Stimulated activated CD8-positive, alpha-beta memory T cell treated with anti-CD3 and anti-CD28 coated beads, Interleukin-15, amount 100 ng/mL, for 48 hours (primary cell): ENCODE measurements at regions not wholly inside any gene's neighbourhood (a gene's known extent, or its start where the extent isn't known, plus 50 kb on each side); places are given as distances from the start of the nearest gene placed in this dataset.

Source experiments
- DNase-seq, 2 donors: peaks; one replicate each; pipeline ENCODE4 v3.0.0-alpha.2; 2020; ENCODE audit warnings: low read depth in 2 of 2

- no peak for DNase-seq
Measured at GRCh38 chr7:142371586-142372377, 113.9 kb upstream of the PRSS58 start.

- no peak for DNase-seq
Measured at GRCh38 chr7:142365410-142365842, 107.6 kb upstream of the PRSS58 start.

DNA sequence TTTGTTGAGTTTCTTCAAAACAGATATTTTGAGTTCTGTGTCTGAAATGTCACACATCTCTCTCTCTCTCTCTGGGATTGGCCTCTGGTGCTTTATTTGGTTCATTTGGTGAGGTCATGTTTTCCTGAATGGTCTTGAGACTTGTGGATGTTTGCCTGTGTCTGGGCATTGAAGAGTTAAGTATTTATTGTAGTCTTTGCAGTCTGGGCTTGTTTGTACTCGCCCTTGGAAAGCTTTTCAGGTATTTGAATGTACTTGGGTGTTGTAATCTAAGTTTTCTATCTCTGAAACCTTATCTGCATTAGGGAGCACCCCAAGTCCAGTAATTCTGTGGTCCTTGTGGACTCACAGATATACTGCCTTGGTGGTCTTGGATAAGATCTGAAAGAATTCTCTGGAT lies 106.7 kb upstream of the PRSS58 start:
- no peak for DNase-seq

DNA sequence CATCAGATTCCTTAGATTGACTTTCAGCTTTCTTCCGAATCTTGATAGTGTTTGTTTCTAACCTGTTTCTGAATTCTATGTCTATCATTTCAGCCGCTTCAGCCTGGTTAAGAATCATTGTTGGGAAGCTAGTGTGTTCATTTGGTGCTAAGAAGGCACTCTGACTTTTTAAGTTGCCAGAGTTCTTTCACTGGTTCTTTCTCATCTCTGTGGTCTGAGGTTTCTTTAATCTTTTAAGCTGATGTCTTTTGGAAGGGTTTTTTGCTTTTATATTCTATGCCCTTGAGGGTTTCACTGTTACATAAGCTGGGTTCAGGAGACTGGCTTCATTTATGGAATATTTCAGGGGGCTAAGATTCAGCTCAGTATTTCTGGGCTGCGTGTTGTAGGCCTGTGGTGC lies 104.5 kb upstream of the PRSS58 start:
- DNase-seq = no peak

- no peak for DNase-seq
Measured at GRCh38 chr7:142359694-142360279, 101.9 kb upstream of the PRSS58 start.

DNA sequence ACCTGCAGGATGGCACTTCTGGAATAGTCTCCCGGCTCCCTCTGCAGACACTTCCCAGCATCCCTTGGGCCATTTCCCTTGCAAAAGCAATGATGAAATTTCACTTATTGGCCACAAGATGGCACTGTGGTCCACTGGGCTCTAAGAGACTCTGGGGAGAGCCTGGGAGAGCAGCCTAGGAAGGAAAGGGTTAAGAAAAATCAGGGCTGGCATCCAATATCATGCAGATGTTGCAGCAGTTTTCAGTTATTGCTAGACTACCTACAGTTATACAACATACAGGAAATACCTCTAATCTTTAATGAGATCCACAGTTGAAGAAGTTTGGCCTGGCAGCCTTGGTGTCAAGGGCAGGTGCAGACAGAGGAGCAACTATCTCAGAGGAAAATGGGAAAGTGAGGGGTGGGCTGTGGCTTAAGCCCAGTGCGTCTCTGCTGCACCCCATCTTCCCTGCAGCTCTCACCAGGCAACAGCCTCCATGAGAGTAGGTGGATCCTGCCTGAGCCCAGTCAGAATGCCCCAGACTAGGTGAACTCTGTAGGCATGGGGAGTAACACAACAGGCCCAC lies 100.2 kb upstream of the PRSS58 start:
- DNase-seq = no peak

DNA sequence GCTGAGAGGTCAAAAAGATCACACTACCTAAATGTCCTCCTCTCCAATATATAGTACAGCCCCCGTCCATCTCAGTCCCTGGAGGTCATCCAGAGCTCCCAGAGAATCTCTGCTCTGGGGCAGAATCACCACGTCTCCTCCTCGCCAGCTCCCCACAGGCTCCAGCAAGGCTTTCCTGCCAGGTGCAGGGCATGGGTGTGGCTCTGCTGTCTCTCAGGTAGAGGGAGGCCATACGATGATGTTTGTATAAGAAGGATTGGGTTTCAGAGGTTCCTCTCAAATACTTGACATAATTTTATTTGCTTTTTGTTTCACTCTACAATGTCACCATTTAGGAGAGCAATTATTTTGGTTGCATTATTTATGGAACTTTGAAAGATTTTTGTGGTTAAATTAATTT lies 98.3 kb upstream of the PRSS58 start:
- DNase-seq = no peak

GRCh38 chr7:142355328-142355727 lies 97.5 kb upstream of the PRSS58 start:
- no peak for DNase-seq

DNA sequence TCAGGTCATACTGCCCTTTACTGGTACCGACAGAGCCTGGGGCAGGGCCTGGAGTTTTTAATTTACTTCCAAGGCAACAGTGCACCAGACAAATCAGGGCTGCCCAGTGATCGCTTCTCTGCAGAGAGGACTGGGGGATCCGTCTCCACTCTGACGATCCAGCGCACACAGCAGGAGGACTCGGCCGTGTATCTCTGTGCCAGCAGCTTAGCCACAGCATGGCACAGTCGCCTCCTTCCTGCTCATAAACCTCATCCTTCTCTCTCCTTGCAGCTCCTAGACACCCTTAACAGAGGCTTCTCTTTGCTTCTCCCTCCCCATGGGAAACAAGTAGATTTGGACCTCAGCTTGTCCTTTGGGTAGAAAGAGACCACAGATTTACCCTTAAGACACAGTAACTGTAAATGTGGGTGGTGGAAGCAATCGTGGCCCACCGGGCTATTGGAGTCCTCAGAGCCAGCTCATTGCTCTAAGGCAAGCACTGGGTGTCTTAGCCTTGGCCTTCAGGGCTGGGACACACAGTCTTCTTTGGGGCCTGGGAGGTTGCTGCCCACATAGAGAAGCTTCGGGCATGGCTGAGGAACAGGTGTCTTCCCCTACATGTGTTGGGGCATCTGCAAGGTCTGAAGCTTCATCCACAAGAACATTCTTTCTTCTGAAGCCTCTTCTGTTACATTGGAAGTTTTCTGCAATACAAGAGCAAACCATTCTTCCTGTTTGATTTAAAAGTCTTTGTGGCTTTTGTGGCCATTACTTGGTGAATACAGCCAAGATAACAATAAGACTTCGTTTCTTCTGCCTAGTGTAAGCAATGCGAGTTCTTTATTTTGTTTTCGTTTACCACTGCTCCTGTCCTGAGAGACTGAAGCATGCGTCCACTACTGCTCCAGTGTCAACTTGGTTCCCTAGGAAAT lies 95.5 kb upstream of the PRSS58 start:
- no peak for DNase-seq

- no peak for DNase-seq
Measured at GRCh38 chr7:142352543-142352942, 94.7 kb upstream of the PRSS58 start.

DNA sequence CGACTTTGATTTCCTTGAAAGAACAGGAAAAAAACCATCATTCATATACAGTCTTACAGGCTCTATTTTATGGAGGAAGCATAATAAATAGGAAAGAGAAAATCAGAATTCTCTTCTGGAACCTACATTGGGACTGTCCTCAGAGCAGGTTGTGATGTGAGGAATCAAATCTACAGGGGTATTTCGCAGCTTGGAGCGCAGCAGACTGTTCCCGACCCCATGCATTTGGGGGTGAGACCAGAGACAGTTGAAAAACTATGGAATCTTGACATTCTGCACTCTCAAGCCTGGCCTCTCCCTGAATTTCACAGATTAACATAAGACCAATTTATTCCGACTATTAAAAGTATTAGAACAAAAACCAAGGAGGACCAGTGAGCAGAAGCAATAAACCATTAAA lies 93.3 kb upstream of the PRSS58 start:
- no peak for DNase-seq

DNA sequence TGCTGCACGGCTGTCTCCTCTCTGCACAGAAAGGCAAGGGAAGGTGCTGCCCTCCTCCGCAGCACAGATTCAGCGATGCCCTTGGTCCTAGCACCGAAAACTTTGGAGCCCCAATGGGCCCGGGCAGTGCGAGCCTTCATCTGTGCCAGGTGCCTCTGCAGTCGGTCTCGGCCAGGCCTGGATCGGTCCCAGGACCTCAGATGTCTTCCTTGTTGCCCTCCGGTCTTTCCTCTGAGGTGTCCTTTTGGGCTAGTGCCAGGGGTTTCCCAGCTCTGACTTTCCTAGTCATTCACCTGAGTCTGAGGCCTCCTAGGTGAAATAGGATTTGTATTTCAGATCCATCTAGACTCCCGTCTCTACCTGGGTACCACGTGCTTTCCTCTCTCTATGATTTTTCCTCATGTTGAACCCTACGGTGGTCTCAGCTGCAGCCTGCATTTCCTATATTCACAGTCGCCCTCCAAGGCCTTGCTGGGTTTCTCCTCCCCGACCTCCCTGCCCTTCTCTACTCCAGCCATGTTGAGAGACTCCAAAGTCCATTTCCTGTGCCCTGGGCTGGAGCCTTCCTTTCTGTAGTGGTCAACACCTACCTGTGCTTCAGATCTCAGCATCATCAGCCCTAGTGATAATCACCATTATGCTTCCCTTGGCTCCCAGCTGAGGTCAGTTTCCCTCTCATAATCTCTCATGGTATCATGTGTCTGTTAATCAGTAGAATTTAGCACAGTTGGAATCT lies 92.0 kb upstream of the PRSS58 start:
- DNase-seq = no peak

DNA sequence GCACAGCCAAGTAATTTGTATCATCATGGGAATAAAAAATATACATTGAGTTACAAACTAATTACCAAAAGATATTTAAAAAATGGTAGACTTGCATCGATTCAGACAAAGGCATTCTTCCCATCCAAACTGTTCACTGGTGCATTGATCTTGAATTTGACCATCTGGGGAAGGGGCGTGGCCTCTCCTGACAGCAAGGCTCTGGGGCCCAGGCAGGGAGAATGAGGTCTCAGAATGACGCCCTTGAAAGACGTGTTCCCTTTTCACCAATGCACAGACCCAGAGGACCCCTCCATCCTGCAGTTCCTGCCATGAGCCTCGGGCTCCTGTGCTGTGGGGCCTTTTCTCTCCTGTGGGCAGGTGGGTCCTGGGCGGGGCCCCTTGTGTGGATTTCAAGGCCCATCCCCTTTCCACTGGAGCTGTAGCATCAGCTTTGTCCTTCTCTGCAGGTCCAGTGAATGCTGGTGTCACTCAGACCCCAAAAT lies 91.1 kb upstream of the PRSS58 start:
- DNase-seq = no peak

DNA sequence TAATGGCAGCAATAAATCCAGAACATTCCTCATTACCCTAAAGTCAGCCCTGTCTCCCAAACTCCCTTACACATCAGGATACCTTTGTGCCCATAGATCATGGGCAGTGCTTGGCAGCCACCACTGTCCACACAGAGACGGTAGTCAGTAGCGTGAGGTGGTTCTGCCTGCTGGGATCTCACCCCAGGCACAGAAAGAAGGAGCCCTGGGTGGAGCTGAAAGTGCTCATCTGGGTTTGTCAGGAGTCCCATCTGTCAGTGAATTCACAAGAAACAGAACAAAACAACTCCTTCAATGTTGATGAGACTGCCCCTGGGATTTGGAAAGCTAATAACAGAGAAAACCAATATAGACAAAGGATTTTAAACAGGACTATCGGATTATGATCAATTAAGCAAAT lies 90.2 kb upstream of the PRSS58 start:
- DNase-seq = no peak

DNA sequence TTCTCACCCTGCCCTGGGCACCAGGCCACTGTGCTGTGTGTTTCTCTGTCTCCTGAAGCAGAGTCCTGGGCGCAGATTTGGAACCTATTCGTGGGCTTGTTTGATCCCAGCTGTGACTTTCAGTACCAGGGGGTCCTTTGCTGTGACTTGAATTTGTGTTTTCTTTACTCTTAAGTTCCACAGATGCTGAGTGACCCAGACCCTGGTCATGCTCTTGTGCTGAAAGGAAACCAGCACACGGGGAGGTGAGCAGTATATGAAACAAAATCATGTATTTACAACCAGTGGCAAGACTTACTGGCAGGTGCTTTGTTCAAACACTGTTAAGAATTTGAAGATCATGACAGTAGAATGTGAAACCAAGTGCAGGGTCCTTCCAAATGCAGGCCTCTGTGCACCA lies 89.2 kb upstream of the PRSS58 start:
- DNase-seq = no peak

DNA sequence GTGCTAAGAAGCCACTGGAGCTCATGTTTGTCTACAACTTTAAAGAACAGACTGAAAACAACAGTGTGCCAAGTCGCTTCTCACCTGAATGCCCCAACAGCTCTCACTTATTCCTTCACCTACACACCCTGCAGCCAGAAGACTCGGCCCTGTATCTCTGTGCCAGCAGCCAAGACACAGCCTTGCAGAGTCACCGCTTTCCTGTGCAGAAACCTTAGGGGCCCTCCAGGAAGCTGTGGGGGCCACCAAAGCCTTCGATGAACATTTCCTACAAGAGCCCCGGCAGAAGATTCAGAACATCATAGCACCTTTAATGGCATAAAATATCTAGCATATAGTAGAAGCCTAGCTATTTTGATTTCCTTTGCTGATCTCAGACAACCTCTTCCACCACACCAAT lies 88.0 kb upstream of the PRSS58 start:
- peak in 1 of 2 donors; percentile 25 for DNase-seq

DNA sequence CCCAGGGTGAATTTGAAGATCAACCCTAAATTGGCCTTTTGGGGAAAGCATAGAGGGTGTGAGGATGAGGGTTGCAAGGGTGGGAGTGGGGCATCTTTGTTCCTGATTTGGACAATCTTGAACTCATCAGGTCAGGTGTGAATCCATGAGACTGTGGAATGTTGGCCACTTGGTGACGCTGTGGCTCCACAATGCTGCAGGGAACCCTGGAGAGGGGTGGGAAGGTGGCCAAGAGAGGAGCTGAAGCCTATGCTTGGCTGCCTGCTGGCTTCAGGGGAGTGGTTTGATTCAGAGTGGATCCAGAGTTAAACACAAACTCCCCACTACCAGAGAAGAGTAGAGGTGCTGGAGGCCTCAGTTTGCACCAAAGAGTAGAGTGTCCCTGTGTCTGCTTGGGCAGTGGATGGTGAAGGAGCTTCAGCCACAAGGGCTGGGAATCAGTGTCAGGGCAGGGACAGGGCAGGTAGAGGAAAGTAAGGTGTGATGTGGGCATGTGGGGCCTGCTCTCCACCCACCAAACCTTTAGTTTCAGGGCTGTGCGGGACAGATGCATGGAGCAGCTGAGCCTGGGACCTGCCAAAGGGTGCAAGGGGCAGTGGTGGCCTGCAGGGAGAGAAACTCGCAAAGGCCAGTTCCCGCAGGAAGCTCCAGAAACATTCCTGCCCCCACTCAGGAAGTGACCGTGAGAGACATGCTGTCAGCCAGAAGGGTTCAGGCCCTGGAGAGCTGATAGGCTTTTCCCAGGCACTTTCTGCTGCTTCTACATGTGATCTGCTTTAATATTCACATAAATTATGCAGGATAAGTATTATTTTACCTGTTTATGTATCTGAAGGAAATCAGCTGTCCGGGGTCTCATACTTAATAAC lies 81.0 kb upstream of the PRSS58 start:
- DNase-seq = no peak

DNA sequence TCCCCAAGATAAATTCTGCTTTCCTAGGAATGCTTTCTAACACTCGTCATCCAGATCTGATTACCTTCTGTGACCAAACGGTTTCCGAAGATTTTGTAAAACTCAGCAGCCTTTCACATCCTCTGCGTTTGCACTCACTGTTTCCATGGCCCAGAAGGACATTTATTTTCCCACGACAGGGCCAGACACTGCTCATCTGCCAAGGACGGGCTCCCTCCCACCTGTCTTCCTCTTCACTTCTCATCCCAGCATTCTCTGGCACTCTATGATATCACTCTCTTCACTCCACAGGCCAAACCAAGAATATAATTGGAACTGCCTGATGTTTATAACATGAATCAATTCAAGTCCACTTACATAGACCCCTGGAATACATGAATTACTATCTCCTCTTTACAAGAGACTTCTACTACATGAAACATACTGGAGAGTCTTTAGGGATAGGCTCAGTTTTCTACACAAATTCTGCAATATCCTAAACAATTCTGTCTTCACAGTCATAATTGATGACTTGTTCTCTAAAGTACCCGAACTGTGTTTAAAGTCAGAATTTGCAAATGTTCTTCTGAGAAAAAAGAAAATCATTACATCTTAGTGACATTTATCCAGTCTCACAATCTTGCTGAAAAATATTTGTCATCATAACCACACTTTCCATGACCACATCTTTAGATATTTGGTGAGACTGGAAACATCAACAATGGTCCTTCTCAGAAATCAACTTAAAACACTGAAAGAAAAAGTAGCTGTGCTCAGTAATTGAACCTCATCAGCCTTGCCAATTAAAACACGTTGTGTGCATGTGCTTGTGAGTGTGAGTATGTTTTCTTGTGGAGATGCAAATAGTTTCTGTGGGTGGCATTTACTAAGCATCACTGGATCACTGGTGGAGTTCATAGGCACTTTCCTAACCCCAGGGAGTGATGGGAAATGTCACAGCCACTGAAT lies 79.5 kb upstream of the PRSS58 start:
- no peak for DNase-seq

DNA sequence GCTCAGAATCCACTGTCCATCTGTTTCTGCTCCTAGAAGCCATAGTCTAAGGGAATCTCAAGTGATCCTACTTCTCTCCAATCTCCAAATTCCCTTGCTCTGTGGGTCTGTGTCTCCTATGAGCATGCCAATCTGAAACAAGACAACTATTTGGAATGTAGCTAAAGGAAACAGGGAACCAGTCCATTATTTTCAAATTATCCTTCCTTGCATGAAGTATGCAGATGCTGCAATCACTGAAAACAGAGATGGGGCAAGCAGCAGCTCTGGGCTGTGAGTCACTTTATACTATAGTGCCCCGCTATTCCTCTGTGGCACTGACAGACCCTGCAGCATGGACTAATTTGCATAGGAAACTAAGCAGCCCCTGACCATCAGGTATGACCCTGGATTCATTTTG lies 76.9 kb upstream of the PRSS58 start:
- DNase-seq = no peak
